Spleen (tissue), 11 donors: ENCODE measurements at regions not wholly inside any gene's neighbourhood (a gene's known extent, or its start where the extent isn't known, plus 50 kb on each side); places are given as distances from the start of the nearest gene placed in this dataset.
"Not testable (repeated sequence)": the region's sequence is repeated elsewhere in the genome, so short reads cannot be mapped to it uniquely, and the experiment has no call there.

Experiments
- DNase-seq: peaks from one replicate; pipeline ENCODE4 v3.0.0-alpha.2; 2020
- H3K27ac ChIP-seq, 8 donors: fragments of 200-600 bp; sonication (generic) in 7 of 8; 1 replicate in 4 of 8; 2 replicates in 4 of 8; pipeline versions ENCODE4 v1.5.0 to v1.8.0; 2016 to 2021; ENCODE audit warnings: inconsistent platforms in 4 of 8, mild to moderate bottlenecking in 4 of 8, moderate library complexity in 1 of 8
- H3K27me3 ChIP-seq, 7 donors: fragments of 200-600 bp; sonication (generic) in 6 of 7; replicated peaks in 1 of 7; 1 replicate in 4 of 7; 2 replicates in 3 of 7; pipeline versions ENCODE4 v1.5.0 to v1.8.0; 2016 to 2021; ENCODE audit warnings: inconsistent platforms in 3 of 7, mild to moderate bottlenecking in 1 of 7
- H3K36me3 ChIP-seq, 6 donors: fragments of 200-600 bp; sonication (generic) in 5 of 6; 1 replicate in 4 of 6; 2 replicates in 2 of 6; pipeline versions ENCODE4 v1.5.0 to v1.8.0; 2016 to 2021; ENCODE audit warnings: inconsistent platforms in 2 of 6
- H3K4me1 ChIP-seq, 6 donors: fragments of 200-600 bp; sonication (generic) in 5 of 6; 1 replicate in 3 of 6; 2 replicates in 3 of 6; pipeline versions ENCODE4 v1.5.0 to v1.8.0; 2016 to 2021; ENCODE audit warnings: inconsistent platforms in 3 of 6
- H3K4me3 ChIP-seq, 8 donors: fragments of 200-600 bp; sonication (generic) in 7 of 8; 1 replicate in 4 of 8; 2 replicates in 4 of 8; pipeline versions ENCODE4 v1.5.0 to v1.8.0; 2016 to 2021; ENCODE audit warnings: inconsistent platforms in 4 of 8, mild to moderate bottlenecking in 4 of 8, moderate library complexity in 2 of 8
- H3K9me3 ChIP-seq, 8 donors: fragments of 200-600 bp; sonication (generic) in 7 of 8; 1 replicate in 4 of 8; 2 replicates in 4 of 8; pipeline versions ENCODE4 v1.5.0 to v1.8.0; 2016 to 2021; ENCODE audit warnings: inconsistent platforms in 4 of 8
- CTCF ChIP-seq, 11 experiments: fragments of 200-600 bp in 7 of 11; fragments of 450-650 bp in 4 of 11; sonication (generic) in 4 of 11; IDR thresholded peaks in 8 of 11; conservative IDR thresholded peaks in 3 of 11; 1 replicate in 7 of 11; 2 replicates in 4 of 11; pipeline versions ENCODE4 v1.4.0 to v1.8.0; 2016 to 2021; ENCODE audit warnings: antibody characterized with exemption in 11 of 11, inconsistent platforms in 4 of 11, mild to moderate bottlenecking in 1 of 11
- POLR2A ChIP-seq, 3 donors: fragments of 450-650 bp; IDR thresholded peaks; one replicate each; pipeline ENCODE4 v1.5.1; 2017; ENCODE audit warnings: antibody characterized with exemption in 3 of 3, mild to moderate bottlenecking in 1 of 3
- POLR2AphosphoS5 ChIP-seq, 3 donors: sonication (generic); formaldehyde crosslinking; IDR thresholded peaks; one replicate each; pipeline ENCODE4 v1.5.1; 2017; ENCODE audit warnings: antibody characterized with exemption in 3 of 3
- WGBS, 5 donors: extraction: QIAGEN DNeasy Blood & Tissue Kit in 3 of 5; methylation state at CpG; one replicate each; pipeline versions ENCODE4 v1.1.5 to v1.1.7; 2013 to 2018; 5-methylcytosine and 5-hydroxymethylcytosine counted together
- intact Hi-C: fragments of 100-400 bp; cut with DNase I; formaldehyde crosslinking; loops from one replicate; pipeline ENCODE4 v1.15.0; 2023; ENCODE audit warnings: low total_unique reads
- donor health status: healthy with polysubstance abuse.
- donor health status: DM: no; HTN: no; CAD: no; lungs with moderate emphysema.
- donor health status: DM: no; HTN: no; CAD: no.
- donor health status: Bipolar disorder and iron deficiency.
- donor health status: healthy.
- donor health status: DM: no; HTN: no; CAD: no.
- donor health status: DM: yes; HTN: yes; CAD: no.

- H3K9me3 ChIP-seq, H3K27me3 ChIP-seq, H3K4me1 ChIP-seq, DNase-seq, H3K4me3 ChIP-seq, H3K36me3 ChIP-seq, intact Hi-C loops, H3K27ac ChIP-seq: not testable (repeated sequence)
- 71 to 89% (median 77%) methylated on average over 3 of the region's 3 CpGs for WGBS, 5 donors
Measured at GRCh38 chr1:83345375-83345774, 653.6 kb downstream of the TTLL7 start.

- H3K4me1 ChIP-seq, H3K4me3 ChIP-seq, H3K27me3 ChIP-seq, H3K9me3 ChIP-seq, H3K36me3 ChIP-seq, intact Hi-C loops, DNase-seq: not testable (repeated sequence)
- WGBS, 5 donors, result 65 to 94% (median 84%) methylated on average over 4 to 6 of the region's 6 CpGs
- H3K27ac ChIP-seq, result peak overlapping the region in 1 of 8 donors; percentile 25
Measured at GRCh38 chr1:83343767-83344166, 655.2 kb downstream of the TTLL7 start.

- H3K4me3 ChIP-seq, H3K27ac ChIP-seq, H3K36me3 ChIP-seq, H3K4me1 ChIP-seq, intact Hi-C loops, H3K9me3 ChIP-seq, H3K27me3 ChIP-seq: not testable (repeated sequence)
- peak; percentile 23 for DNase-seq
Measured at GRCh38 chr1:83342995-83343394, 655.9 kb downstream of the TTLL7 start.

GRCh38 chr1:83332308-83332707 lies 666.6 kb downstream of the TTLL7 start:
- DNase-seq, H3K9me3 ChIP-seq, H3K27ac ChIP-seq, H3K36me3 ChIP-seq, H3K4me3 ChIP-seq, H3K27me3 ChIP-seq, H3K4me1 ChIP-seq, intact Hi-C loops: not testable (repeated sequence)
- 44 to 63% methylated on average over 1 of the region's 1 CpG; no CpG with 5 or more reads in 3 of the 5 donors for WGBS, 5 donors

GRCh38 chr1:83318366-83318765 lies 680.6 kb downstream of the TTLL7 start:
- Histone ChIP-seq H3K4me1 (no peaks in the 10 kb centered on the region), H3K27ac (no peak overlapping the region), H3K36me3 (no peaks in the 10 kb centered on the region), H3K4me3 (no peak overlapping the region), H3K9me3 (peaks cover 0 to 6% (median 0%) of the 10 kb centered on the region in 8 donors), H3K27me3 (no peaks in the 10 kb centered on the region)
- WGBS, 5 donors, result 86 to 96% (median 93%) methylated on average over 2 of the region's 2 CpGs
- no peak for DNase-seq
- intact Hi-C loops, result no loop called here
- no peak for TF ChIP-seq CTCF (IDR thresholded peaks at IDR 0.05 in 8 of 11, conservative IDR thresholded peaks at IDR 0.05 in 3 of 11)
- no peak for TF ChIP-seq POLR2A (IDR thresholded peaks at IDR 0.05)
- no peak for TF ChIP-seq POLR2AphosphoS5 (IDR thresholded peaks at IDR 0.05)

- H3K27ac ChIP-seq, DNase-seq, H3K36me3 ChIP-seq, H3K4me1 ChIP-seq, H3K4me3 ChIP-seq, H3K9me3 ChIP-seq, H3K27me3 ChIP-seq, intact Hi-C loops: not testable (repeated sequence)
- WGBS, 5 donors, result 40 to 70% (median 60%) methylated on average over 1 of the region's 1 CpG
Measured at GRCh38 chr1:83315446-83315845, 683.5 kb downstream of the TTLL7 start.

- H3K9me3 ChIP-seq, H3K4me3 ChIP-seq, H3K27ac ChIP-seq, DNase-seq, H3K36me3 ChIP-seq, H3K4me1 ChIP-seq, intact Hi-C loops, H3K27me3 ChIP-seq: not testable (repeated sequence)
- WGBS, 5 donors, result 87 to 100% (median 97%) methylated on average over 1 of the region's 1 CpG
Measured at GRCh38 chr1:83310161-83310560, 688.8 kb downstream of the TTLL7 start.

- H3K4me3 ChIP-seq, H3K36me3 ChIP-seq, H3K9me3 ChIP-seq, H3K4me1 ChIP-seq, H3K27ac ChIP-seq, H3K27me3 ChIP-seq, DNase-seq, intact Hi-C loops: not testable (repeated sequence)
- 73 to 92% (median 83%) methylated on average over 2 of the region's 2 CpGs for WGBS, 5 donors
Measured at GRCh38 chr1:83309035-83309434, 689.9 kb downstream of the TTLL7 start.

GRCh38 chr1:83306811-83307210 lies 692.1 kb downstream of the TTLL7 start:
- 58 to 96% (median 72%) methylated on average over 2 of the region's 2 CpGs for WGBS, 5 donors

GRCh38 chr1:83295594-83295993 lies 703.3 kb downstream of the TTLL7 start:
- WGBS, 5 donors, result 72 to 91% (median 81%) methylated on average over 1 of the region's 1 CpG
- H3K9me3 ChIP-seq, H3K27ac ChIP-seq, H3K4me1 ChIP-seq, intact Hi-C loops, H3K27me3 ChIP-seq, H3K36me3 ChIP-seq, H3K4me3 ChIP-seq, DNase-seq: not testable (repeated sequence)

More at GRCh38 chr1:83306811-83307210, 692.1 kb downstream of the TTLL7 start:
- DNase-seq, H3K4me1 ChIP-seq, H3K9me3 ChIP-seq, H3K27ac ChIP-seq, H3K27me3 ChIP-seq, H3K4me3 ChIP-seq, intact Hi-C loops, H3K36me3 ChIP-seq: not testable (repeated sequence)

- H3K27ac ChIP-seq, H3K27me3 ChIP-seq, H3K9me3 ChIP-seq, intact Hi-C loops, H3K36me3 ChIP-seq, H3K4me3 ChIP-seq, H3K4me1 ChIP-seq, DNase-seq: not testable (repeated sequence)
- WGBS, 5 donors, result 76 to 100% (median 92%) methylated on average over 1 of the region's 1 CpG
Measured at GRCh38 chr1:83287391-83287790, 711.5 kb downstream of the TTLL7 start.
